GM13976 (cell line): ENCODE measurements at regions not wholly inside any gene's neighbourhood (a gene's known extent, or its start where the extent isn't known, plus 50 kb on each side); places are given as distances from the start of the nearest gene placed in this dataset.

ENCODE experiments used
- DNase-seq: peaks from one replicate; pipeline ENCODE4 v3.0.0; 2012; ENCODE audit warnings: low spot score
- CTCF ChIP-seq: IDR thresholded peaks from 2 replicates; pipeline ENCODE4 v1.5.1; 2012; ENCODE audit warnings: borderline replicate concordance, mild to moderate bottlenecking; ENCODE audit not compliant: insufficient read depth; ENCODE audit errors: extremely low read depth, missing control alignments, control extremely low read depth
- in situ Hi-C: fragments of 300-500 bp; cut with MboI; formaldehyde crosslinking; loops from one replicate; pipeline ENCODE4 v1.12.0; 2022; ENCODE audit warnings: low sequenced_read_pairs, mixed read lengths, inconsistent platforms; ENCODE audit not compliant: unreplicated experiment

GRCh38 chr6:40759838-40760237 lies 172.7 kb upstream of the LRFN2 start:
- no peak for TF ChIP-seq CTCF
- in situ Hi-C loops: no loop called here

GRCh38 chr6:40759264-40759663 lies 172.1 kb upstream of the LRFN2 start:
- in situ Hi-C loops: no loop called here
- DNase-seq: no peak
- TF ChIP-seq CTCF: no peak

More at GRCh38 chr6:40759838-40760237, 172.7 kb upstream of the LRFN2 start:
- no peak for DNase-seq

- no peak for TF ChIP-seq CTCF
- in situ Hi-C loops: no loop called here
- no peak for DNase-seq
Measured at GRCh38 chr6:40755749-40756452, 168.7 kb upstream of the LRFN2 start.

- in situ Hi-C loops: no loop called here
- DNase-seq: no peak
- no peak for TF ChIP-seq CTCF
Measured at GRCh38 chr6:40755046-40755681, 168.0 kb upstream of the LRFN2 start.

GRCh38 chr6:40754461-40755045 lies 167.4 kb upstream of the LRFN2 start:
- TF ChIP-seq CTCF: no peak
- in situ Hi-C loops: no loop called here

DNA sequence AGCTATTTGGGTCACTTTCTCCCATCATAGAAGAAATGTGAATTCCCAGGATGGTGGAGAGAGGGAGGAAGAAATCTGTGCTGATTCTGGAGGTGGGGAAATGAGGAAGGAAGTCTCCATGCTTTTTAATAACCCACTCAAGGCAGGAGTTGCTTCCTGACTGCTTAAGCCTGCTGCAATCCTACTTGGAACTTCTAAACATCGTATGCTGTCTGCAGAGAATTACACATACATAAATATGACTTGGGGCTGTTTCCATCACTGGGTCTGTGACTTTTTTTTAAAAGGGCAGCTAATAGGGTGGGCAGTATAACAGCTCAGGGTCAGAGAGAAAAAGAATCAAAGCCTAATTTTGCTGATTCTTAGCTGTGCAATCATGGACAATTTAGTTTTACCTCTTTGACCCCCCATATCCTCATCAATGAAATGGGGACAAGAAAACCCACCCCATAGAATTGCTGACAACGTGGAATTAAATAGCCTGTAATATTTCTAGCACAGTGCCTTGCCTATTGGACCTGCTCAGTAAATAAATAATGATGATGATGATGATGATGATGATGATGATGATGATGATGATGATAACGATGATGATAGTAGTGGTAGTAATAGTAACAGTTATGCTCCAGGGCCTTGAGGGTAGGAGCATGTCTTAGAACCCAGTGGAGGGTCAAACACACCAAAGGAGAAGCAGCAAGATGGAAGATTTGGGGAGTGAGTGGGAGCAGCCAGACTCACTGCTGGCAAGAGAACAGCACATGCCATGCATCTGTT lies 166.7 kb upstream of the LRFN2 start:
- no peak for DNase-seq
- in situ Hi-C loops: no loop called here
- TF ChIP-seq CTCF: no peak

More at GRCh38 chr6:40754461-40755045, 167.4 kb upstream of the LRFN2 start:
- DNase-seq: no peak
